SU-DHL-6 (cell line): ENCODE measurements at regions not wholly inside any gene's neighbourhood (a gene's known extent, or its start where the extent isn't known, plus 50 kb on each side); places are given as distances from the start of the nearest gene placed in this dataset.

Source experiments
- H2AFZ ChIP-seq: fragments of 200-600 bp; sonication (generic); 2 replicates; pipeline ENCODE4 v1.6.1; 2014; ENCODE audit warnings: low read depth, mild to moderate bottlenecking, moderate library complexity, mixed read lengths, antibody characterized with exemption, low read length; ENCODE audit not compliant: severe bottlenecking
- H3F3A ChIP-seq: fragments of 200-600 bp; shearing (Covaris generic); 2 replicates; pipeline ENCODE4 v1.6.0; 2016; ENCODE audit warnings: antibody characterized with exemption, mild to moderate bottlenecking; ENCODE audit not compliant: insufficient read depth
- H3K27ac ChIP-seq: fragments of 200-600 bp; sonication (generic); 2 replicates; pipeline ENCODE4 v1.5.1; 2016; ENCODE audit warnings: low read depth, mild to moderate bottlenecking, low read length, moderate library complexity, mixed read lengths
- H3K27me3 ChIP-seq: fragments of 200-600 bp; sonication (generic), shearing (Covaris generic); 2 replicates; pipeline ENCODE4 v1.6.0; 2014; ENCODE audit warnings: mild to moderate bottlenecking, low read length
- H3K36me3 ChIP-seq: fragments of 200-600 bp; sonication (generic); 2 replicates; pipeline ENCODE4 v1.6.1; 2014; ENCODE audit warnings: mild to moderate bottlenecking, low read length, mixed read lengths
- H3K4me2 ChIP-seq: fragments of 300-600, 200-600 bp; shearing (Covaris generic), sonication (generic); 2 replicates; pipeline ENCODE4 v1.6.0; 2014; ENCODE audit warnings: low read length, low read depth, mild to moderate bottlenecking; ENCODE audit not compliant: poor library complexity, severe bottlenecking
- H3K4me3 ChIP-seq: fragments of 200-600 bp; sonication (generic); 2 replicates; pipeline ENCODE4 v1.5.1; 2014; ENCODE audit warnings: antibody characterized with exemption, low read length, mild to moderate bottlenecking, mixed read lengths; ENCODE audit not compliant: insufficient read depth, poor library complexity, severe bottlenecking
- H3K79me2 ChIP-seq: fragments of 200-600 bp; sonication (generic); 2 replicates; pipeline ENCODE4 v1.6.1; 2014; ENCODE audit warnings: mild to moderate bottlenecking, low read length, moderate library complexity; ENCODE audit not compliant: insufficient read depth
- H3K9ac ChIP-seq: fragments of 200-600 bp; sonication (generic); 2 replicates; pipeline ENCODE4 v1.7.0; 2014; ENCODE audit warnings: mild to moderate bottlenecking, low read length
- H3K9me2 ChIP-seq: fragments of 200-600 bp; sonication (generic); replicated peaks from 2 replicates; pipeline ENCODE4 v1.6.1; 2014; ENCODE audit warnings: low read length; ENCODE audit not compliant: insufficient read depth
- H3K9me3 ChIP-seq: fragments of 200-600 bp; sonication (generic); 2 replicates; pipeline ENCODE4 v1.6.1; 2014; ENCODE audit warnings: low read length, mixed read lengths; ENCODE audit not compliant: insufficient read depth
- H4K20me1 ChIP-seq: fragments of 200-600 bp; sonication (generic); 2 replicates; pipeline ENCODE4 v1.6.1; 2014; ENCODE audit warnings: low read depth, mild to moderate bottlenecking, antibody characterized with exemption, low read length, moderate library complexity, mixed read lengths
- EZH2phosphoT487 ChIP-seq: fragments of 200-600 bp; sonication (generic), shearing (Covaris generic); conservative IDR thresholded peaks from 2 replicates; pipeline ENCODE4 v1.6.1; 2018; ENCODE audit warnings: mild to moderate bottlenecking, antibody characterized with exemption, low read length, moderate library complexity, mixed read lengths
- TF ChIP-seq, protein P1 (sequence below): fragments of 200-600 bp; sonication (generic); IDR thresholded peaks from one replicate; pipeline ENCODE4 v1.5.1; 2017; ENCODE audit warnings: antibody characterized with exemption, mild to moderate bottlenecking, low read length, moderate library complexity; ENCODE audit not compliant: insufficient read depth, poor library complexity, severe bottlenecking

DNA sequence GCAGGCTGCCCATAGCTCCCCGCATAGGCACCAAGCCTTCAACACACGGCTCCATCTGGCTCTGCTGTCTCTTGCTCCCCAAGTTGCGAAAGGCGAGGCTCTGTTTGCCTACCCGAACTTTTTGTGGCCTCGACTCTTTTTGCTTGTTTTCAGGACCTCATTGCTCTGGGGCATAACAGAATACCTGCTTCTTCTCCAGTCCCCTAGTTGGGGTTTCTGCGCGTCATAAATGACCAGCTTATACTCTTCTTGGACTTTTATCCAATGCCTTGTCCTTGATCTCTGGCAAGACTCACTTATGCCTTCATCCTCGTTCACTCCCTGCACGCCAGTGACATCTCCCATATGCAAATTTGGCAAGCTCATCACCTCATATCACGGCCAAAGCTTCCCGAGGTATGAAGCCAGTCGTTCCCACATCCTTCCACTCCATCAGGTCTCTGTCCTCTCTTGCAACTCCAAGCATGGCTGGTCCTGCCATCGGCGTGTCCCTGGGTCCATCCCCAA is 238.8 kb upstream of the ADAMTS16 start:
- no peak for TF ChIP-seq EZH2phosphoT487
- TF ChIP-seq, protein P1, sequence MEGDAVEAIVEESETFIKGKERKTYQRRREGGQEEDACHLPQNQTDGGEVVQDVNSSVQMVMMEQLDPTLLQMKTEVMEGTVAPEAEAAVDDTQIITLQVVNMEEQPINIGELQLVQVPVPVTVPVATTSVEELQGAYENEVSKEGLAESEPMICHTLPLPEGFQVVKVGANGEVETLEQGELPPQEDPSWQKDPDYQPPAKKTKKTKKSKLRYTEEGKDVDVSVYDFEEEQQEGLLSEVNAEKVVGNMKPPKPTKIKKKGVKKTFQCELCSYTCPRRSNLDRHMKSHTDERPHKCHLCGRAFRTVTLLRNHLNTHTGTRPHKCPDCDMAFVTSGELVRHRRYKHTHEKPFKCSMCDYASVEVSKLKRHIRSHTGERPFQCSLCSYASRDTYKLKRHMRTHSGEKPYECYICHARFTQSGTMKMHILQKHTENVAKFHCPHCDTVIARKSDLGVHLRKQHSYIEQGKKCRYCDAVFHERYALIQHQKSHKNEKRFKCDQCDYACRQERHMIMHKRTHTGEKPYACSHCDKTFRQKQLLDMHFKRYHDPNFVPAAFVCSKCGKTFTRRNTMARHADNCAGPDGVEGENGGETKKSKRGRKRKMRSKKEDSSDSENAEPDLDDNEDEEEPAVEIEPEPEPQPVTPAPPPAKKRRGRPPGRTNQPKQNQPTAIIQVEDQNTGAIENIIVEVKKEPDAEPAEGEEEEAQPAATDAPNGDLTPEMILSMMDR: no peak
- no peaks in the 10 kb centered on the region for H4K20me1 ChIP-seq
- H3K9me3 ChIP-seq: no peaks in the 10 kb centered on the region
- no peak overlapping the region for H3K9ac ChIP-seq
- H3F3A ChIP-seq: no peaks in the 10 kb centered on the region
- H3K4me2 ChIP-seq: no peak overlapping the region
- no peaks in the 10 kb centered on the region for H3K36me3 ChIP-seq
- H3K4me3 ChIP-seq: no peak overlapping the region
- H3K9me2 ChIP-seq: no peaks in the 10 kb centered on the region
- H3K27me3 ChIP-seq: no peaks in the 10 kb centered on the region
- H2AFZ ChIP-seq: no peak overlapping the region
- H3K79me2 ChIP-seq: no peaks in the 10 kb centered on the region
- H3K27ac ChIP-seq: no peak overlapping the region

DNA sequence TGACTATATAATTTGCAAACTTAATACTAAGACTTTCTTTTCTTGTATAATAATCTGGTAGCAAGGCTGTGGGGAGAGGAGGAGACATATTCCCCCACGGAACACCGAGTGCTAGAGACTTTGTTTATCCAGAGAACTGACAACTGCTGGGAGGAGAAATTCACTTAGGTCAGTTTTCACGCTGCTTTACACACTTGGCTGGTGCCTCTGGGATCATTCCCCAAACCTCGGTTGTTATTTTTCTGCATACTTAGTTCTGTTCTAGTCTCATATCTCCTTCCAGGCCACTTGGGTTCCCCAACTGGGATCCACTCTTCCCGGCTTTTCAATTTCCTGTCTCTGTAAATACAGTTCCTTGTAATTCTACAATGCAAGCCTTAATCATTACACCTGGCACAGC is 238.2 kb upstream of the ADAMTS16 start:
- Histone ChIP-seq H3K9ac (no peak overlapping the region), H4K20me1 (no peaks in the 10 kb centered on the region), H3K4me2 (no peak overlapping the region), H3K9me3 (no peaks in the 10 kb centered on the region), H3K4me3 (no peak overlapping the region), H2AFZ (no peak overlapping the region), H3K9me2 (no peaks in the 10 kb centered on the region), H3K27me3 (no peaks in the 10 kb centered on the region), H3K79me2 (no peaks in the 10 kb centered on the region), H3F3A (no peaks in the 10 kb centered on the region), H3K27ac (no peak overlapping the region), H3K36me3 (no peaks in the 10 kb centered on the region)
- TF ChIP-seq, protein P1: no peak
- no peak for TF ChIP-seq EZH2phosphoT487

- H3F3A ChIP-seq: no peaks in the 10 kb centered on the region
- no peak overlapping the region for H3K4me3 ChIP-seq
- no peak overlapping the region for H3K9ac ChIP-seq
- TF ChIP-seq, protein P1: no peak
- no peak for TF ChIP-seq EZH2phosphoT487
- H3K27me3 ChIP-seq: no peaks in the 10 kb centered on the region
- H3K27ac ChIP-seq: no peak overlapping the region
- no peak overlapping the region for H3K4me2 ChIP-seq
- H4K20me1 ChIP-seq: no peaks in the 10 kb centered on the region
- no peaks in the 10 kb centered on the region for H3K36me3 ChIP-seq
- H3K9me3 ChIP-seq: no peaks in the 10 kb centered on the region
- no peaks in the 10 kb centered on the region for H3K9me2 ChIP-seq
- no peak overlapping the region for H2AFZ ChIP-seq
- no peaks in the 10 kb centered on the region for H3K79me2 ChIP-seq
Observed at GRCh38 chr5:4905674-4906520, 234.2 kb upstream of the ADAMTS16 start.
